Astrocyte (in vitro differentiated cells and primary cell): ENCODE measurements at regions not wholly inside any gene's neighbourhood (a gene's known extent, or its start where the extent isn't known, plus 50 kb on each side); places are given as distances from the start of the nearest gene placed in this dataset.

Source experiments
- EZH2 ChIP-seq: IDR thresholded peaks from 2 replicates; pipeline ENCODE4 v1.6.1; 2012; ENCODE audit warnings: mild to moderate bottlenecking, low read length, inconsistent platforms; ENCODE audit not compliant: insufficient read depth
- TF ChIP-seq, protein P1 (sequence below): IDR thresholded peaks from 2 replicates; pipeline ENCODE4 v1.5.1; 2011; ENCODE audit warnings: low read depth, mild to moderate bottlenecking, inconsistent platforms, low read length, moderate library complexity; ENCODE audit not compliant: insufficient read depth

DNA sequence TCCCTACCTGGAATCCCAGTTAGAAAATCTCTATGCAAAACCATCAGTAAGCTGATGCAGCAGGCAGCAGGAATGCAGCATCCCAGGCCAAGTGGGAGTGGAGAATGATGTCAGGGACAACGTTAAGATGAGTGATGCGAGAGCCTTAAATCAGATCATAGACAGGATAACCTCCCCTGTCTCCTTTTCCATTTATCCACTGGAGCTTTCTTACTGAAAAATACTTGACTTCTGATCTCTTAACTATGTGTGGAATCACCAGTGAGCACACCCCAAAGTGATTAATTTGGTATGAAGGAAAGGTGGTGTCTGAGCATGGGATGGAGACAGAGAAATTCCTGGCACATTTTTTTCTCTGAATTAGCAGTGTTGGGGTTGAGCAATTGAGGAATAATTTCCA, 98.0 kb downstream of the RND3 start:
- TF ChIP-seq, protein P1, sequence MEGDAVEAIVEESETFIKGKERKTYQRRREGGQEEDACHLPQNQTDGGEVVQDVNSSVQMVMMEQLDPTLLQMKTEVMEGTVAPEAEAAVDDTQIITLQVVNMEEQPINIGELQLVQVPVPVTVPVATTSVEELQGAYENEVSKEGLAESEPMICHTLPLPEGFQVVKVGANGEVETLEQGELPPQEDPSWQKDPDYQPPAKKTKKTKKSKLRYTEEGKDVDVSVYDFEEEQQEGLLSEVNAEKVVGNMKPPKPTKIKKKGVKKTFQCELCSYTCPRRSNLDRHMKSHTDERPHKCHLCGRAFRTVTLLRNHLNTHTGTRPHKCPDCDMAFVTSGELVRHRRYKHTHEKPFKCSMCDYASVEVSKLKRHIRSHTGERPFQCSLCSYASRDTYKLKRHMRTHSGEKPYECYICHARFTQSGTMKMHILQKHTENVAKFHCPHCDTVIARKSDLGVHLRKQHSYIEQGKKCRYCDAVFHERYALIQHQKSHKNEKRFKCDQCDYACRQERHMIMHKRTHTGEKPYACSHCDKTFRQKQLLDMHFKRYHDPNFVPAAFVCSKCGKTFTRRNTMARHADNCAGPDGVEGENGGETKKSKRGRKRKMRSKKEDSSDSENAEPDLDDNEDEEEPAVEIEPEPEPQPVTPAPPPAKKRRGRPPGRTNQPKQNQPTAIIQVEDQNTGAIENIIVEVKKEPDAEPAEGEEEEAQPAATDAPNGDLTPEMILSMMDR, result no peak
- no peak for TF ChIP-seq EZH2
